NCI-H524 (cell line): ENCODE measurements at regions not wholly inside any gene's neighbourhood (a gene's known extent, or its start where the extent isn't known, plus 50 kb on each side); places are given as distances from the start of the nearest gene placed in this dataset.
"Not testable (repeated sequence)": the region's sequence is repeated elsewhere in the genome, so short reads cannot be mapped to it uniquely, and the experiment has no call there.

Source experiments
- DNase-seq, 2 experiments: peaks; one replicate each; lab custom pipeline; 2025; lab: John Stamatoyannopoulos, UW

DNA sequence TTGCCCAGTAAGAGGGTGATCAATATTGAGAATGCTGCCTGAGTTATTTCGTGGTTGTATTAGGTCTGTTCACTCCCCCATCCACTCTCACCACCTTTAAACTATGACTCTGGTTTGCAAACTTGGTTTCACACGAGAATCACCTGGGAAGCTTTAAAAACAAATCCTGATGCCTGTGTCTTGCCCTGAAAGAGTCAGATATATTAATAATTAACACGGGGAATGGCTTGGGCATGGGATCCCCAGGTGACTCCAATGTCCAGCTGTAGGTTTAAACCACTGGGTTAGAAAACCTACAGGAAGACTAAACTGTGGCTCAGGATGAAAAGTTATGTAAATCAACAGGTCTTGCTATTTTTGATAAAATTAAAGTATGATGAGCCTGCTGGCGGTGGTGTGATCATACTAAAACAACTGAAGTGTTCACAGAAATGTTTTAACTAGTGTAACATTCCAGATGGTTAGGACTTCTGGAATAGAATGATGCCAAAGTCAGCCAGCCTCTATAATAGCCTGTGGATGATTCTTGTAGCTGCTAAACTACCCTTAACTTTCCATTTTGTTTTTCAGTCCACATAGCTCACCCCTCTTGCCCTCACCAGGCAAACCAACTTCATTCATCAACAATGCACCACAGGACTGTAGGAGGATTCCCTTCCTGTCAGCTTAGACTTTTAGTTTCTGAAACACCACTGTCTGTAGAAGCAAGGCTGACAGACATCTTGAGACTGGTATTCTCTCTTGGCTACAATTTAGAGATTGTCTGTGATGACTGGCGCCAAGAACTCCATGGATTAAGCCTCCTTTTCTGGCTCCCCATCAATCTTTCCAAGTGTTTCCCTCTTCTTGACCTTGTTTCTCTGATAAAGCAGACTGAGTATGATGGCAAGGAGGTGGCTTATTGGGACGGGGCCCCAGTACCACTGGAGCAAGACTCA lies 119.1 kb upstream of the ADAMTS9 start:
- no peak for DNase-seq

DNA sequence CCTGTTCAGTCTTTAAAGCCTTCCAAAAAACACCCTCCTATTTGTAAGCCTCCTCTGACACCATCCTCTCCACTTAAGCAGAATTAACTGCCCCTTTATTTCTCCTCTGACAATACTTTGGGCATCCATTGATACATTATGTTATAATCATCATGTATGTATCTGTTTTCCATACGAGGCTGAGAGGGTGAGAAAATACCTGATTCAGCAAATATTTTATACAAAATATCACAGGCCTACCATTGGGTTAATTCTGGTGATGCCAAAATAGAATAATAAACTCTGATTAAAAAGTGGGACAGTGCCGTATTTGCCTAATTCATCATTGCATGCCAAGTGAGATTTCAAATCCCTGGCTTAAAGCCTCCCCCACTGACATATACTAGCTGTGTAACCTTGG lies 118.2 kb upstream of the ADAMTS9 start:
- no peak for DNase-seq

DNA sequence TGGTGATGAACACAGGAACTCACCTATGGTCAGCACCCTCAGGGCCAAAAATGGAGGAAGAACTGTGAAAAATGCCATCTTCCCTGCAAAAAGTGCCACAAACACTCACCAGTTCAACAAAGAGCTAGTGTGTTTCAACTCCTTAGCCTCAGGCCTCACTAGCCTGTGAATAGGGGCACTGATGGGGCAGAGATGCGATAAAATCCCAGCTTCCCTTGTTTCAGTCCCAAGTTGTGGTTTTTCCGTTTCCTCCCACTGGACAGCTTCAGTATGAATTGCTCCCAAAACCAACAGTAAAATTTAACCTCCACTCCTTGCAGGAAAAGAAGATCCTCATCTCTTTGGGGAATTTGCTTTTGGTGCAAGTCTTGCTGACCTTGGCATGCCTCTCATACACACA lies 117.4 kb upstream of the ADAMTS9 start:
- no peak for DNase-seq

GRCh38 chr3:64803469-64803868 lies 115.7 kb upstream of the ADAMTS9 start:
- DNase-seq, result no peak

DNA sequence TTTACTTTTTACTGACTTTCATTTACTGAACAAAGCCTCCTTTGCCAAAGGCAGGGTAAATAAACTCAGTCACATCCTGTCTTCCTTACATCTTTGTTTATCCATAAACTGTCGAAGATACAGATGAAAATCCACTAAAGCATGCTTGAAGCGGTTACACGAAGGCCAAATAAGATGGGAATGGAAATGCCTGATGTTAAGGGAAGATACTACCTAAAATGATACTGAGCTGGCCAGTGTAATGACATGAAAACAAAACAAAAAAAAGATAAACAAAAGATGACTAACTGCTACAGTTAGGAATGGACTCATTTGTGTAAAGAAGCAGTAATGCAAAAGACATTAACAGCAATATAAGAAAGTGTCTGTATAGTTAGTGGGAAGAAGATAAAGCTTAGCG lies 114.7 kb upstream of the ADAMTS9 start:
- DNase-seq, result no peak

DNA sequence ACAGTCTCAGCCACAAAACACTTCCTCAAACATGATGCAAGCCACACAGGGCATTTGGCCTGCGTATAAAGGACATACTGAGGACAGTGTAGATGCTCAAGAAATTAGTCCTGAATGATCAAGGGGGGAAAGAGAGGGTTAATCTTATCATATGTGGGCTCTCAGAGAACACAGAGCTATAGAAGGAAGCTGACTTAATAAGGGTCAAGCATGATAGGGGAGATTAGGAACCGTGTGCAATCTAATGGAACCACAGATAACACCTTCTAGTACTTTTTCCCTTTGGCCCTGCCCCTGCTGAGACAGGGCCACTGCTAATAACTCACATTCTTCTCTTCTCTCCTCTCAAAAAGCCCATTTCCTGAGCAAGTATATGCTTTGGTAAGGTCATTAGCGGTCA lies 114.1 kb upstream of the ADAMTS9 start:
- DNase-seq, result no peak

GRCh38 chr3:64799606-64800005 lies 111.8 kb upstream of the ADAMTS9 start:
- DNase-seq, result no peak

- DNase-seq, result no peak
Observed at GRCh38 chr3:64798316-64798715, 110.5 kb upstream of the ADAMTS9 start.

DNA sequence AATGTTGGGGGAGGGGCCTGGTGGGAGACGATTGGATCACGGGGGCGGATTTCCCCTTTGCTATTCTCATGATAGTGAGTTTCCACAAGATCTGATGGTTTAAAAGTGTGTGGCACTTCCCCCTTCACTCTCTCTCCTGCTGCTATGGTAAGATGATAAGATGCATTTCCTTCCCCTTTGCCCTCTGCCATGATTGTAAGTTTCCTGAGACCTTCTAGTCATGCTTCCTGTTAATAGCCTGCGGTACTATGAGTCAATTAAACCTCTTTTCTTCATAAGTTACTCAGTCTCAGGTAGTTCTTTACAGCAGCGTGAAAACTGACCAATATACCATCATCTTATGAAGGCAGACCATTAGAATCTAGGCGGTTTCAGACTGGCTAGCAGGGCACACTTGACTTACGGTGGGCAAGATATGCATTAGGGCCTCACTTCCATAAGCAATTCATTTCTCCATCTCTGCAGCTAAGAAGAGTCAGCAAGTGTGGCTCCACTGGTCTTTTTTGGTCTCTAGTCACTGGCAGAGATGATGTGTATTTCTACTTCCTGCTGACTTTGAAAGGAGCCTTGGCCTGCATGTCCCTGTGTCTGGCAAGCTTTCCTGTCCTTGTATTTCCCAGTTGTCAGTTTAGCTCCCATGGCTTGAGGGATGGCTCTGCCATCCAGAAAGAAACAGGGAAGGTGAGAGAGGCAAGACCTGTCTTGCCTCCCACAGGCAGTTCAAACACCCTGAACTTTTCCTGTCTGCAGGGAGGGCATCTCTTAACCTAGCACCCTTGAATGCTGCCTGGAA lies 109.0 kb upstream of the ADAMTS9 start:
- no peak for DNase-seq

GRCh38 chr3:64792445-64792844 lies 104.6 kb upstream of the ADAMTS9 start:
- DNase-seq, result no peak

GRCh38 chr3:64789111-64789510 lies 101.3 kb upstream of the ADAMTS9 start:
- no peak for DNase-seq

GRCh38 chr3:64783200-64783599 lies 95.4 kb upstream of the ADAMTS9 start:
- DNase-seq, result no peak

DNA sequence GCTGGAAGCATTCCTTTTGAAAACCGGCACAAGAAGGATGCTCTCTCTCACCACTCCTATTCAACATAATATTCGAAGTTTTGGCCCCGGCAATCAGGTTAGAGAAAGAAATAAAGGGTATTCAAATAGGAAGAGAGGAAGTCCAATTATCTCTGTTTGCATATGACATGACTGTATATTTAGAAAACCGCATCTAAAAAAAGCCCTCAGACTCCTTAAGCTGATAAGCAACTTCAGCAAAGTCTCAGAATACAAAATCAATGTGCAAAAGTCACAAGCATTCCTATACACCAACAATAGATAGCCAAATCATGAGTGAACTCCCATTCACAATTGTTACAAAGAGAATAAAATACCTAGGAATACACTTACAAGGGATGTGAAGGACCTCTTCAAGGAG lies 93.1 kb upstream of the ADAMTS9 start:
- not testable (repeated sequence) for DNase-seq

- DNase-seq, result no peak
Observed at GRCh38 chr3:64773137-64773536, 85.3 kb upstream of the ADAMTS9 start.

DNA sequence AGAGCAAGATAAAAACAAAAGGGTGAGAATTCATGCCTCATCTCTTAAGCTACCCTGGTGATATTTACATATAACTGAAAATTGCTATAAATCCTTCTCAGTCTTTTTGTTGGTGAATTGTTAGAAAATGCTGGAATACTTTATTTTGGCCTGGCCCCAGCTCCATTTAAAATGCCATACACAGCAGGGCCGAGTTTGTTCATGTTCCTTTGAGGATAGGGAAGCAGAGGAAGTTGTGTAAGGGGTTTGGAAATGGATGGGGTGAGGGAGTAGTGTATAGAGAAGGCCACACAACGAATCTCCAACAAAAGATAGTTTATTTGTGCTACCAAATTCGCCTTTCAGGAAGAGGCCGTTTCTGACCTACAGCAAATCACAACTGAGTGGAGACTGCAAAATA lies 78.6 kb upstream of the ADAMTS9 start:
- DNase-seq, result no peak

DNA sequence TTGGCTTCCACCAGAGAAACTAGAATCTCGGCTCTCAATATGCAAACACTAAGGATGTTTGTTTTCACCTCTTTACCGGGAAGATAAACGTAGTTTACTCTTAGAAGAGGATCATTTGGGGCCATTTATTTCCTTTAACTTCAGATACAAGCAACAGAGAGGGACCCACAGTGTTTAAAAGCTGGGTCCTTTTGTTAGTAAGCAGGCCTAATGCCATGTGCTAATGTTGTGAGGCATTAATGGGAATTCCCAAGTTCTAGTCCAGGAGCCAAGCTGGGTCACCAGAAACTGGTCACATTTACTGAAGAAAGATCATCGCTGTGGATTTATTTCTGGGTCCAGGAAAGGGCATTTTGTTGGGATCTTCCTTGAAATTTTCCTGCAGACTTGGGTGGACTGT lies 78.1 kb upstream of the ADAMTS9 start:
- DNase-seq, result no peak

DNA sequence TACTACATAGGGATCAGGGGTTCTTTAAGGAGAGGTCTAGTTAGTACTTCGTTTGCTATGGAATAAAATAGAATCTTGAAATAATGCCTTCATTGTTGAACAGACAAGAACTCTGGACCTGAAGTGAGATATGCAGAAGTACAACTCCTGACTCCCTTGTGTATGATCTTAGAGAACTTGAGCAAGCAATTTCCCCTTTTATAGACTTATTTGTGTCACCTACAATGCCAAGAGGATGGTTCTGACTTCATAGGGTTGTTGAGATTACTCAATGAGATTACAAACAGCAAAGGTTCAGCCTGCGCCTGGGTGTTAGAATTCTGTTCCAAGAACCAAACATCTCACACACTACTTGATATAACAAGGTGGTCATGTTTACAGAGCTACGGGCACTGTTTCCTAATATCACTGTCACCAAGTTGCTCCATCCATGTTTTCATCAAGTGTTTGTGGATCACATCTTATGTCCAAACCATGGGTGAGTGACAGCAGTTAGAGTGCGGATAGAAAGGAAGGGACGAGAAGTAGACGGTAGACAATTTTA lies 76.7 kb upstream of the ADAMTS9 start:
- DNase-seq, result no peak

GRCh38 chr3:64763980-64764379 lies 76.2 kb upstream of the ADAMTS9 start:
- DNase-seq, result no peak

DNA sequence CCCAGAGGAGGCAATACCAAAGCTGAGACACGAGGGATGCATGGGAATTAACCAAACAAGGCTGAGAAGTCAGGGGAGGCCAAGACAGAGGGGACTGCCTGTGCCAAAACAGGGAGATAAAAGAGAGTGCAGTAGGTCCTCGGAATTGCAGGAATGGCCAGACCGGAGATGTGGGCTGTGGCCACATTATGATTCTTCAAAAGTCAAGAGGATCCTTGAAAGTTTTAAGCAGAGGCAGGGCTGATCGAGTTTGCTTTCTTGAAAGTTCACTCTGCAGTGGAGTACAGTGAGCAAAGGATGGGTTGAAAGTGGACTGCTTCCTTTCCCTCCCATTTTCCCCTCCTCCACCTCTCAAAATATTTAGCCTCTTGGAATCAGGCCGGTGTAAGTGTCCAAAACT lies 73.9 kb upstream of the ADAMTS9 start:
- DNase-seq, result no peak

GRCh38 chr3:64760258-64760657 lies 72.5 kb upstream of the ADAMTS9 start:
- no peak for DNase-seq

- DNase-seq, result no peak
Observed at GRCh38 chr3:64759811-64760210, 72.0 kb upstream of the ADAMTS9 start.

GRCh38 chr3:64756398-64756986 lies 68.7 kb upstream of the ADAMTS9 start:
- DNase-seq, result no peak
